ENCODE measurements at regions not wholly inside any gene's neighbourhood (a gene's known extent, or its start where the extent isn't known, plus 50 kb on each side); places are given as distances from the start of the nearest gene placed in this dataset.
A peak's percentile ranks its signal among the peaks of the same experiment; 100 is the strongest.

GRCh38 chr9:27634879-27635278, 61.6 kb upstream of the C9orf72 start:
- H3K4me3 ChIP-seq (ENCODE audit: low read depth, low read length), result no peak overlapping the region
- DNase-seq (ENCODE audit: low read depth), result no peak
- no peak for TF ChIP-seq CTCF (conservative IDR thresholded peaks at IDR 0.05; ENCODE audit: low read depth, low read length)

- no peak overlapping the region for H3K4me3 ChIP-seq (ENCODE audit: low read depth, low read length)
- no peak for TF ChIP-seq CTCF (conservative IDR thresholded peaks at IDR 0.05; ENCODE audit: low read depth, low read length)
- DNase-seq (ENCODE audit: low read depth), result peak; percentile 9
Observed at GRCh38 chr9:27638716-27639115, 65.4 kb upstream of the C9orf72 start.

- no peak overlapping the region for H3K4me3 ChIP-seq (ENCODE audit: low read depth, low read length)
- DNase-seq (ENCODE audit: low read depth), result peak; percentile 58
- no peak for TF ChIP-seq CTCF (conservative IDR thresholded peaks at IDR 0.05; ENCODE audit: low read depth, low read length)
Observed at GRCh38 chr9:27645161-27645840, 72.0 kb upstream of the C9orf72 start.

GRCh38 chr9:27653246-27653645, 80.0 kb upstream of the C9orf72 start:
- DNase-seq (ENCODE audit: low read depth), result no peak
- H3K4me3 ChIP-seq (ENCODE audit: low read depth, low read length), result no peak overlapping the region
- no peak for TF ChIP-seq CTCF (conservative IDR thresholded peaks at IDR 0.05; ENCODE audit: low read depth, low read length)

- H3K4me3 ChIP-seq (ENCODE audit: low read depth, low read length), result no peak overlapping the region
- TF ChIP-seq CTCF (conservative IDR thresholded peaks at IDR 0.05; ENCODE audit: low read depth, low read length), result no peak
Observed at GRCh38 chr9:27653957-27654356, 80.7 kb upstream of the C9orf72 start.

GRCh38 chr9:27654629-27655285, 81.5 kb upstream of the C9orf72 start:
- DNase-seq (ENCODE audit: low read depth), result no peak
- no peak for TF ChIP-seq CTCF (conservative IDR thresholded peaks at IDR 0.05; ENCODE audit: low read depth, low read length)

More at GRCh38 chr9:27653957-27654356, 80.7 kb upstream of the C9orf72 start:
- DNase-seq (ENCODE audit: low read depth), result no peak

GRCh38 chr9:27655441-27655840, 82.2 kb upstream of the C9orf72 start:
- no peak for DNase-seq (ENCODE audit: low read depth)
- no peak overlapping the region for H3K4me3 ChIP-seq (ENCODE audit: low read depth, low read length)
- TF ChIP-seq CTCF (conservative IDR thresholded peaks at IDR 0.05; ENCODE audit: low read depth, low read length), result no peak

More at GRCh38 chr9:27654629-27655285, 81.5 kb upstream of the C9orf72 start:
- no peak overlapping the region for H3K4me3 ChIP-seq (ENCODE audit: low read depth, low read length)

All from choroid plexus epithelial cell (primary cell).